NCI-H1048 (cell line): ENCODE measurements at regions not wholly inside any gene's neighbourhood (a gene's known extent, or its start where the extent isn't known, plus 50 kb on each side); places are given as distances from the start of the nearest gene placed in this dataset.

Experiments used
- DNase-seq: peaks from one replicate; lab custom pipeline; 2025; lab: John Stamatoyannopoulos, UW

DNA sequence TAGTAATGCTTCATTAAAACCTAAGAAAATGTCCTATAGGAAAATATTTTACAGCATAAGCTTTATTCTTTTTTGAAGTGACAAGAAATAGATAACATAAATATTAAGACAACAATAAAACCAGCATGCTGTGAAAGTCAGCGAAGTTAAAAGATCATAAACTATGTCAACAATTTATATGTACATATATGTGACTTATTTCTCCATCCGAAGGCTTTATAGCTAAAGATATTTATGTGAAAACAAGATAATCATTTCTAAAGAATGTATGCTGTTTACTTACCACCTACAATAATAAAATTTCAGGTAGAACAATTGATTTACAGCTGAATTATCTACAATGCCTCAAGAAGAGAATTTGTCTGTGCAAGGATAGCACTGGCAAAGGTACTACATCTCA lies 283.4 kb downstream of the CRPPA start:
- DNase-seq: no peak

DNA sequence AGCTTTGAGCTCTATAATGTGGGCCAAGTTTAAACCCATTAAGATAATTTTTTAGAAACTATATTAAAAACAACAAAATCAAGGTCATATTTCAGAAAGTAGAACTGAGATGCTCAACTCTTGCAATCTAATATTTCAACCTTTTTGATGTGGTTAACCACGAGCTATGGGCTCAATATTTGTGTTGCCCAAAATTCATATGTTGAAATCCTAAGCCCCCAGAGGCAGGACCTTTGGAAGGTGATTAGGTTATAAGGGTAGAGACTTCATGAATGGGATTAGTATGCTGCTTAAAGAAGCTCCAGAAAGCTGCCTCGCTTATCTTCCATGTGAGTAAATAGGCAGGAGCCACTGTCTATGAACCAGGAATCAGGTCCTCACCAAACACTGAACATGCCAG lies 284.4 kb downstream of the CRPPA start:
- no peak for DNase-seq

DNA sequence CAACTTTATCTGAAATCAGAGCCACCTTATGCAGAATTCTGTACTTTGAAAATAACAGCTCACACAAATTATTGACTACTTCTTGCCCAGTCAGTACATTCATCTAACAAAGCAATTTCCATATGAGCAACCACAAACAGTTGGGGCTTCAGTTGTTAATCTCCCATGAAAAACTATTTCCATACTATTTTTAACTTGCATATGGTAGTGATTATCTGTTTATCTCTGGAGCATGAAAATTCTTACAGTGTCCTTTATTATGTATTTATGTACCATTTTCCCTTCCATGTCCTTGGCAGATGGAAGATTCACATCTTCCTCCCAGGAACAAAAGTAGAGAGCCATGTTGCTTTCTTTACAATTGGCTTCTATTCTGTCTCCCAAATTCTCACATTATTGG lies 285.7 kb downstream of the CRPPA start:
- peak; percentile 32 for DNase-seq

DNA sequence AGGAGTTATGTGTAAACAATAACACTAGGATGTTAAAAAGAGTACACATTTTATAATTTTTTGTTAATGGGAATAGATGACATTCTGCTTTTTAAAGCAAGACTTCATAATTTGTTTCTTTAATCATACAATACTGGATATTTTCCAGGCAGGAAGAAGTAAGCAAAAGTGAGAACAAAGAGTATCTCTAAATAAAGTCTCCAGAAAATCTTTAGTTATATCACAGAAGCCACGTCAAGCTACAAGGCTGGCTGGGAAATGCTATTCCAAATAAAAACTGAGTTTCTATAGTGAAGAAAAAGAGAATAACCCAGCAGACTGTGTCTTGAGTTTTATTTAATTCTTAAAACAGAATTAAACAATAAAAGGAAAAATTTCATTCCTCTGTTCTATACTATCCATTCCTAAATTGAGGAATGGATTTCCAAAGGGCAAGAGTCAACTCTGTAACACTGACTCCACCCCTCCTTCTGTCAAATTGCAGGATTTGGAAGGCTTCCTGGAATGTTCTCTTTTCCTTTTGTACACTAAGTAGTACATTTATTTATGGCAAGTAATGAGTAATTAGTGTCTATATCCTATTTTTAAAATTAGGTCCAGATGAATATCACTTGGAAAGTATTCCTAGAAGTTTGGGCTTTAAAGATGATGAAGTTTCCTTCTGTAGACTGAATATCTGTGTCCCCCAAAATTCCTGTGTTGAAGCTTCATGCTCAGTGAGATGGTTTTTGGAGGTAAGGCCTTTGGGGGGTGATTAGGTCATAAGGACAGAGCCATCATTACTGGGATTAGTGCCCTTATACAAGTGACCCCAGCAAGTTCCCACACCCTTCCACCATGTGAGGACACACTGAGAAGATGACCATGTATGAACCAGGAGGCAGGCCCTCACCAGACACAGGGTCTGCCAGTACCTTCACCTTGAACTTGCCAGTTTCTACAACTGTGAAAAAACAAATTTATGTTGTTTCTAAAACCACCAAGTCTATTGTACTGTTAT lies 290.9 kb downstream of the CRPPA start:
- DNase-seq: no peak

DNA sequence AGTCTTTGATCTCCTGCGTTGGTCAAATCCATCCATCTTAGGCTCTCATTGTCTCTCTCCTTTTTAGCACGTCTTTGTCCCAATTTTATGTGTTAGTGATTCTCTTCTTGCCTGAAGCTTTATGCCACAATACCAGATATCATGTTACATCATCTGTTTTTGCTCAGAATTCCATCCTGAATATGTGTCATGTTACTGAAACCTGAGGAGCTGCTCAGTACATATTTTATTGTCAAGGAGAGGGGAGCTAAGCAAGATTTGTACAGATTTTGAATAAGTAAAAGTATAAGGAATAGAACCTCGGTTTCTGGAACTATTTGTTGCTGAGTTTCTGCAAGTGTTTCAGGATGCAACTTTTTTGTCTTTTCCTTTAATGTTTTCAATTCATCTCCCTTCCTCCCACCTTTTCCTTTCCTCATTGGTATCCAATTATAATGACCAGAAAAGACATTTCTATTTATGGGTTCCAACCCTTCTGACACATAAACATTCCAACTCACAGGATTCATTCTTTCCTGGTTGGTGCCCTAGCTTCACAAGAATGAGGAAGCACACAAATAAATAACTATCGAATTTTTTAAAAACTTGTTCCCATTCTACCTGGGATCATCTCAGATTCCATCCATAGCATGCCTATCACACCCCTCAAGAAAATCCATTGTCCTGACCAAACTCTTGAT lies 291.8 kb downstream of the CRPPA start:
- no peak for DNase-seq

DNA sequence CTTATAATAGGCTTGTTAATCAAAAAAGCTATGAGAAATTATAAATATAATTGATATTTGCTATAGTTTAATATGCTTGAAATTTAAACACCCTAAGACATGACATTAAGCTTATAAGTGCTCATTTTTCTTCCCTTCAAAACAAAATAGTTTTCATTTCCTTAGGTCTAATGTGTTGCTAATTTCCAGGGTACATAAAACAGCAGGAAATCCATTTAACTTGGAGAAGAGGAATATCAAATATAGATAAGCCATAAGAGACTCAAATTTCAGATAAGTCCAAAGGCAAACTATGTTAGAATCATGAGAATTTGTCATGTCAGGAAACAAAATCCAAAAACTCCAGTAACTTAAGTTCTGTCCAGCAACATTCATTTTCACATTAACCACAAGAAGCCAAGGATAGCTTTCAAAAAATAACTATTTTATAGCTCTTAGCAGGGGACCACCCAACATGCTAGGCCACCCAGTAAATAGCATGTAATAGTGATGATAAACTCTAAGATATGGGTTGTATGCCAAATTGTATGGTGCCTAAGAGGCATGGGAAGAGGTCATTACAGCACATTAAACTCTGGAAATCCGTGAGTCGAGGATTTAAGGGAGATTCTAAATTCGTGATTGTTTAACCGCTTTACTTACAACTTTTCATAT lies 298.1 kb downstream of the CRPPA start:
- DNase-seq: no peak

DNA sequence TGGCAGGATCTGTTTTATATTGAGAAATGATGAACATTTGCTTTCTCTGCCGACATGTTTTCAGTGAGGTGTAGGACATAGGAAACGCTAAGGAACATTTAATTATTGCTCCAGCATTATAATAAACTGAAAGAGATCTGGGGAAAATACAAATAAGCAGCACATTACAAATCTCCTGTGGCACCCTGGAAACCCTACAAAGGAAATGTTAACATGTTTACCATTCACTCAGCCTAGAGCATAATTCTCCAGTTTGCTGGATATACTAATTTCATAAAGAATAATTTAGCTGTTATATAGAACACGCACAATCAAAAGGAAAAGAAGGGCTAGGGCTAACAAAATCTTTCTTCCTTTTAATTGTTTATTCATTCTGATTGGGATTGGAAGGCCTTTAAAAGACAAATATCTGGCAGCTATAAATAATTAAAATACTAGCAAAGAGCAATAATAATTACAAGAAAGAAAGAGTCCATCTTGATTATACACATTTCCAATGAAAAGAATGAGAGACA lies 299.4 kb downstream of the CRPPA start:
- DNase-seq: no peak

DNA sequence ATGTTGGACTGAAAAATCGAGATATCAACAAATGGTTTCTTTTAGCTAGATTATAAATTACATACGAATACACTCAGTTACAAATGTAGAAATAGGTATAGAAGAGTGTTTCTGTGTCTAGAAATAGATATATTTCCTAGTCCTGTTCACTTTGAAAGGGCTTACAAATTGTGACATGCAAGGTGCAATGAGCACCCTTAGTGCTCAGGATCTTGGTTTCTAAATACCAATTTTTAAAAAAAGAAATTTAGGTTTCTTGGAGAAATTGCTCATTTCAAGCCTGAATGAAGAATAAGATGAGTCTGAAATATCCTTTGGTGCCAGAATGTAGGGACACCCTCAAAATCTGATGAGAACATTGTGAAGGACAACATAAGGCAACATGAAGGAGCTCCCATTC lies 306.0 kb downstream of the CRPPA start:
- no peak for DNase-seq

DNA sequence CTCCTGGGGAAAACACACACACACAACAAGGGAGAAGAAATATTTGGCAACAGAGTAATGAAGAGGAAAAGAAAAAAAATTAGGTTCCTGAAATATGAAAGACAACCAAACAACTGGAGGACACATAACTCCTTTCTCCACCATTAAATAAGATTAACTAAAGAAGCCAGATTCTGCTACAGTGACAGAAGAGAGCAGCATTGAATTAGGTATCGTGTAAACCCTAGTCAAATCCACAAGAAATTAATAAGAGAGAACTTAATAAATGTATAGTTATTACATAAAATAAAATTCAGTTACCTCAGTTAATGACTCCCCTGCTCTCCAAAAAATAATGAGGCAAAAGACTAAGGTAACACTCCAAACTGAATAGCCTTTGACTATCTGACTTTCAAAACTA lies 306.7 kb downstream of the CRPPA start:
- DNase-seq: no peak

DNA sequence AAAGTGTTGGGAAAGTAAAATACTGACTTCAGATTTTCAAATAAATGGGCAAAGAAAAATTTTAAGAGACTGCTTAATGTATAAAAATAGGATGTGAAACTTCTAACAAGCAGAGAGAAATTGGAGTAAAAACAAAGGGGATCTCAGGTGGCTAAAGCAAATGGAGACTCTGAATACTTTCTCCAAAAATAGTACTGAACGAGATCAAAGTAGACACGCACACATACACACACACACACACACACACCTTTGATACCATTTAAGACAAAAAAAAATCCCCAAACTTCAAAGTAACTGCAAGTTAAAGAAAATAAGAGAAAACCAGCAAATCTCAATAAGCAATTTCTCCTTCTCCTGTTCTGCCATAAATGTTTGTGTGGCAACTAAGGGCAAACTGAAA lies 307.3 kb downstream of the CRPPA start:
- no peak for DNase-seq

DNA sequence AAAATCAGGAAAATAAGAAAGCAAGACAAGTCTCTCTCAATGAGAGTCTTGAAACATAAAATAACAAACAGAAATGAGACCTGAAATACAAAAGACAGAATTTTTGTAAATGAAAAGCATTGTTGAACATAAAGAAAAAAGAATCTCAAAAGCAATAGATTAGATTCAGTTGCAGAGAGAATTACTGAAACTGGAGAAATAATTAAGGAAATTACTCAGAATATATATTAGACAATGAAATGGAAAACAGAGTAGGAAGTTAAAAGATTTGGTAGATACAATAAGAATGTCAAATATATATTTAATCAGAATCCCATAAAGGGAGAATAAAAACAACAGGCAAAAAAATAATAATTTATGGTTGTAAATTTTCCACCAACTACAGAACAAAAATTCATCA lies 308.3 kb downstream of the CRPPA start:
- no peak for DNase-seq

DNA sequence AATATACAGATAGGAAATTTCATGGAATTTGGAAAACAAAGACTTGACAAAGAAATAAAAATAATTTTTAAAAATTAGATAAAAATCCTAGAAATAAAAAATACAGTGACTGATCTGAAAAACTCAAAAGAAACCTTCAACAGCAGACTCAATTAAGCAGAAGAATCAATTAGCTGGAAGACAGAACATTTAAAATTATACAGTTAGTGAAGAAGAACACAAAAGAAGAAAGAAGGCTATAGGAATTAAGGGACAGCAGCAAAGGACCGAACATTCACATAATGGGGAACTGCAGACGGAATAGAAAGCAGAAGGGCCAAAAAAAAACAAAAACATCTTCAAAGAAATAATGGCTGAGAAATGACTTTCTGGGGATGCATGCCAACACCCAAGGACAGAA lies 314.5 kb downstream of the CRPPA start:
- no peak for DNase-seq

DNA sequence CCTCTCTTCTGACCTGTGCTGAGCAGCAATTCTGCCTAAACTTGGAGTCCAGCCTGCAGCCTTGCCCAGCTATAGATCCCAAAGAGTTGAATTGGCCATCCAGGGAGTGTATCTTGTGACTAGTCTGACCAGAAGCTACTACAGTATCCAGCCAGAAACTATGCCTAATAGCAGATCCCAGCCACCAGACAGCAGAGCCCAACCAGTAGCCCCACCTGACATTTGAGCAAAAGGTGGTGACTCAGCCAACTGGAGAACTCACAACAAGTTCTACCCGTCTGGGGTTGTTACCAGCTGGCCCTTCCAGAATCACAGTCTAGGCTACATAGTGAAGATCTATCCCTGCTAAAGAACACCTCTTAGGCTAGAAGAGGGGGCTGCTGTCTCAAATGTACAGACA lies 315.0 kb downstream of the CRPPA start:
- DNase-seq: no peak

DNA sequence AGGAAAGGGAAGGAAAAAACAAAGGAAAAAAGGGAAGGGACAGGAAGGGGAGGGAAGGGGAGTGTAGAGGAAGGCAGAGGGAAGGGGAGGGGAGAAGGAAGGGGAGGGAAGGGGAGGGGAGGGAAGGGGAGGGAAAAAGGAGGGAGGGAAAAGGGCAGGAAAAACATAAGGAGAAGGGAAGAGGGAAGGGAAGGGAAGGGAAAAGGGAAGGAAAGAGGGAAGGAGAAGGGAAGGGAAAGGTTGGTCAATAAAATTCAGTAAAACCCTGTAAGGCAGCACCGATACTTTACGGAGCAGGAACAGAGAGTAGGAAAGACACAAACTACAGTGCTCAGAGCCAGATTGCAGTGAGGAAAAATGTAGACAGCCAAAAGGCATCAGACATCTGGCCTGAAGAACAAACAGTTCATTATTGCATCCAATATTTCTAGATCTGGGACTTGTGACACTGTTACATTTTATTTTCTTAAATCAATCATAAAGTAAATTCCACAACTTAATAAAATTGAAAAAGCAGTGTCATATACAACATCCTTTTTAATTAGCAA lies 322.0 kb downstream of the CRPPA start:
- DNase-seq: no peak

DNA sequence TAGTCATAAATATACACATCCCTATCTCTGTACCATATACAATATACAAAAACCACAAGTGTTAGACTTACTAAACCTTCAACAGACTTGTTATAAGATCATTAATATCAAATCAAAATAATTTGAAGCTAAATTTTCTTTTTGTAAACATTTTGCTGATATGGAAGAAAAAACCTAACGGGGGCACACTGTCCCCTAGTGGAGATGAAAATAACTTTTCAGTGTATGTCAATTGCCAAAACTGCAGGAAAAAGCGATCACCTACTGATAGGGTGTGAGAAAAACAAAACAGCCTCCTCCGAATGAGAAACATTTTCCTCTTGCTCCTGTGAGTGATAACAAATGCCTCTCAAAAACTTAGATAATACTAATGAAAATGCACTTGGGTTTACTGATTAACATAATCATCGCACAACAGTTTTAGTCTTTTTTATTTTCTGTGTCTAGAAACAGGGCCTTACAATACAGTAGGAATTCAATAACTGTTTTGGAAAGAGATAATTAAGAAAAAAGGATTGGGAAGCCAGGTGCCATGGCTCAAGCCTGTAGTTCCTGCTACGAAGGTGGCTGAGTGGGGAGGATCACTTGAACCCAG lies 322.7 kb downstream of the CRPPA start:
- no peak for DNase-seq

DNA sequence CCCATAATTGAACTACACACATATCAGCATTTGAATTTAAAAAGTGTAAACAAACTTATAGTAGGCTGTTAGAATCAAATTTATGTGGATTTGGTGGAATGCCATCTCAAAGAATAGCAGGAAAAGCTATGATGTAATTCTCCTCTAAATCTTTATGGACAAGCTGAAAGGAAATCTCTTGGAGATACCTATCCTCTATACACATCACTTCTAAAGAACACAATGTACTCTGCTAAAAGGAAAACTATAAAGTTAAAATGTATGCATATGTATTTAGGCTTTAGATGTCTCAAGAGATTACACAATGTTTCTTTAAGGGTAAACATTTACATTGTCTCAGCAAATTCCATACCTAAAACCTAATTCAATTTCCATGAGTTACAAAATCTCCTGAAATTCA lies 323.3 kb downstream of the CRPPA start:
- no peak for DNase-seq

DNA sequence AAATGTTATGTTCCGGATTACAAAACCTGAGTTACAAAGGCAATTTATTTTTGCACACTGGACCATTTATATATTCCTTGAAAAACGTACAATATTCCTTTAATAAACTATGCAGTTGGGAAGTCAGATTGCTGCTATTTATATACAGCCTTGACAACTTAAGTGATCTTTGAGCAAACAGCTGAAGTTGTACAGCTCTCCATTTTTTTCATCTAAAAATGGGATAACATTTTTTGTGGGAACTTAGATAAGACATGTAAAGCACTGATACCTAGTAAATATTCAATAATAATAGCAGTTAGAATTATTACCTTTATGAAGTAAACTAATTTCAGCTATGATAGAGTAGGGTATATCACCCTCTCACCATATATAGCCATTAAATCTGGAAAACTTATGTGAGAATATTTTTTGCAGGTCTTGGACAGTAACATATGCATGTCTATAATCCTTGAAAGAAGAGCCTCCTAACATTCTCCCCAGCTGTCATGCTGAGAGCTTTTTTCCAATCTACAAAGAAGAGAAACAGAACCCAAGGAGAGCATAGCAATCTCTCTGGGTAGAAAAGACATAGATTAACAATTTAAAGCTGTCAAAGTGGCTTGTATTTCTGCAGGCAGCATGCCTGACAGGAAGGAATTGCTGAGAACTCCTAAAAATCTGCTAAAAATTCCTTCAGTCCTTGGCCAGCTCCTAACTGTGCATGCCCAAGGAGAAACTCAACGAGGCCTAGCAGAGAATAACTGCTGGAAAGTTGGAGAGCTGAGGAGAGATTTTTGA lies 326.0 kb downstream of the CRPPA start:
- DNase-seq: no peak

DNA sequence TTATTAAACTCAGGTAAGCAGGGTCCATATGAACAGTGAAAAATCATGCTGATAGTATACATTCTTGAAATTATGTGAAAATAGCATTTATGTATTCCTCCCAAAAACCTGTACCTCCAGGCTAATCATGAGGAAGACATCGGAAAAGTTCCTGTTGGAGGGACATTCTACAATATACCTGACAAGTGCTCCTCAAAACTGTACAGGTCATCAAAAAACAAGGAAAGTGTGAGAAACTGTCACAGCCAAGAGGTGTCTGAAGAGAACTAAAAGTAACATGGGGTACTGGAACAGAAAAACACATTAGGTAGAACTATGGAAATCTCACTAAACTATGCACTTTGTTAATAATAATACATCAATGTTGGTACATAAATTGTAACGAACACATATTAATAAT lies 326.7 kb downstream of the CRPPA start:
- DNase-seq: no peak

DNA sequence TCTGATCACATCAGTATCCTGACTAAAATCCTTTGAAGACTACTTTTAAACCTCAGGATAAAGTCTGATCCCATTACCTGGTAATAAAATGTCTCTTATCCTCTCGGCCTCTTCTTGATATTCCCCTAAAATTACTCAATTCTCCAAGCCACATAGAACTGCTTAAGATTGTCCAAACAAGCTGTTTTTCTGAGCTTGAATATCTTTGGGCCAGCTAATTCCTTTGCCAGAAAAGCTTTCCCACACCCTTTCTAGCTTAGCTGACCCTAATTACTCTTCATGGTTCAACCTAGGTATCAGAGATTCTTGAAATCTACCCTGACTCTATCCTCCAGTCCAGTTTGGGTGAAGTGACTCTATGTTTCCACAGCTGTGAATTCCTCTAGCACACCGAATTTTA lies 328.6 kb downstream of the CRPPA start:
- no peak for DNase-seq

DNA sequence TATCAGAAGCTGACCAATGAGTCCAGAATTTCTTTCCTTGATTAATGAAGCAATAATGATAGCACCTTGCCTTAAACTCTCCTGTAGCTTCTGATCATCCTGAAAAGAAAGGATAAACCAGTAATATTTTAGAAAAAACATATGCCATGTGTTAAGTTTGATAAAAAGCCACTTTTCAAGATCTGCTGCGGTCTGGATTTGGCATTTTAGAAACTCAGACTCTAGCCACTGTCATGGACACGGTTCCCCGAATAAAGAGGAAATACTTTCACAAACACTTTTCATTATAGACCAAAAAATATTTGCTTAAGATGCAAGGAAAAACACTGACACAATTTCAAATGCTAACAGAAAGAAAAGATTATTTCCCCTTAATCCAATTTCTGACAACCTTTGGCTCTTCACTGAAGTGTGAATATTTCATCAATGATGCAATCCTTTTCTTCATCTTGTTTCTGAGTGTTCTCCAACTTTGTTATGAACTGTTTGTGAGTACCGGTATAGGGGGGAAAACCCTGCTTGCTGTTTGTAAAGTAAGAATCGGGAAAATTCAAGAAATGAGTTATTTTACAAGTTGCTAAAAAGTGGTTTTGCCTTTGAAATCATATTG lies 329.5 kb downstream of the CRPPA start:
- DNase-seq: no peak

DNA sequence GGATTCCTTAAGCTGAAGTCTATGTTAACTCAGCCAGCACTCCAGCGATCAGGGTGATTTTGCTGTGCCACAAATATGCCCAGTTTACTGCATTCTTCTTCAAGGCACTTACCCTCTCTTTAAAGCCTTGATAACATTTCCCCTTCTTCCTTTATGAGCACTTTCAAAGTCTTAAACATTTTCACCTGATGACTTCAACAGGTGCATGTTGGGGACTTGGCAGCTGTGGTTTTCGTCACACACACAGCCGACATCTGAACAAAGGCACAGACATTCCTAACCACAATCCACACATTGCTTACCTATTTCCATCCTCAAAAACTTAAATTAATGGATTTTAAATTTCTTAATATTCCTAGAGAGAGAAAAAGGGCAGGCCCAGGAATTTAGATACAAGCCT lies 331.5 kb downstream of the CRPPA start:
- DNase-seq: no peak
